Skeletal muscle cell (primary cell): ENCODE measurements at regions not wholly inside any gene's neighbourhood (a gene's known extent, or its start where the extent isn't known, plus 50 kb on each side); places are given as distances from the start of the nearest gene placed in this dataset.

Experiments
- DNase-seq: peaks from one replicate; pipeline ENCODE4 v3.0.0-alpha.2; 2010; ENCODE audit warnings: low read depth
- H3K4me3 ChIP-seq: 2 replicates; pipeline ENCODE4 v1.5.1; 2011; ENCODE audit warnings: low read depth, mild to moderate bottlenecking, control low read depth, low read length, moderate library complexity

GRCh38 chr7:68258609-68259008, 1262.0 kb downstream of the TYW1 start:
- no peak overlapping the region for H3K4me3 ChIP-seq
- DNase-seq: no peak

- DNase-seq: no peak
- no peak overlapping the region for H3K4me3 ChIP-seq
Measured at GRCh38 chr7:68265258-68265657, 1268.6 kb downstream of the TYW1 start.

- DNase-seq: no peak
Measured at GRCh38 chr7:68266004-68266579, 1269.5 kb downstream of the TYW1 start.

GRCh38 chr7:68267486-68267885, 1270.9 kb downstream of the TYW1 start:
- no peak overlapping the region for H3K4me3 ChIP-seq
- no peak for DNase-seq

More at GRCh38 chr7:68266004-68266579, 1269.5 kb downstream of the TYW1 start:
- H3K4me3 ChIP-seq: no peak overlapping the region

GRCh38 chr7:68269405-68269804, 1272.8 kb downstream of the TYW1 start:
- no peak for DNase-seq

GRCh38 chr7:68272507-68272906, 1275.9 kb downstream of the TYW1 start:
- no peak for DNase-seq
- no peak overlapping the region for H3K4me3 ChIP-seq

More at GRCh38 chr7:68269405-68269804, 1272.8 kb downstream of the TYW1 start:
- H3K4me3 ChIP-seq: no peak overlapping the region

- DNase-seq: no peak
- H3K4me3 ChIP-seq: no peak overlapping the region
Measured at GRCh38 chr7:68276725-68277124, 1280.1 kb downstream of the TYW1 start.

- DNase-seq: no peak
- no peak overlapping the region for H3K4me3 ChIP-seq
Measured at GRCh38 chr7:68279827-68280400, 1283.3 kb downstream of the TYW1 start.

GRCh38 chr7:68280931-68281330, 1284.3 kb downstream of the TYW1 start:
- H3K4me3 ChIP-seq: no peak overlapping the region
- DNase-seq: no peak

GRCh38 chr7:68288144-68288593, 1291.5 kb downstream of the TYW1 start:
- no peak for DNase-seq
- H3K4me3 ChIP-seq: no peak overlapping the region

- no peak overlapping the region for H3K4me3 ChIP-seq
- DNase-seq: no peak
Measured at GRCh38 chr7:68291710-68292109, 1295.1 kb downstream of the TYW1 start.

- no peak for DNase-seq
- no peak overlapping the region for H3K4me3 ChIP-seq
Measured at GRCh38 chr7:68295386-68295785, 1298.8 kb downstream of the TYW1 start.

GRCh38 chr7:68304536-68304935, 1293.7 kb upstream of the AUTS2 start:
- no peak overlapping the region for H3K4me3 ChIP-seq
- no peak for DNase-seq

GRCh38 chr7:68306692-68307107, 1291.6 kb upstream of the AUTS2 start:
- H3K4me3 ChIP-seq: no peak overlapping the region
- DNase-seq: no peak

GRCh38 chr7:68309271-68309670, 1289.0 kb upstream of the AUTS2 start:
- no peak for DNase-seq
- H3K4me3 ChIP-seq: no peak overlapping the region

- DNase-seq: no peak
Measured at GRCh38 chr7:68309806-68310205, 1288.5 kb upstream of the AUTS2 start.

GRCh38 chr7:68311958-68312357, 1286.3 kb upstream of the AUTS2 start:
- no peak for DNase-seq
- no peak overlapping the region for H3K4me3 ChIP-seq

More at GRCh38 chr7:68309806-68310205, 1288.5 kb upstream of the AUTS2 start:
- H3K4me3 ChIP-seq: no peak overlapping the region

- DNase-seq: no peak
- no peak overlapping the region for H3K4me3 ChIP-seq
Measured at GRCh38 chr7:68313806-68314205, 1284.5 kb upstream of the AUTS2 start.

GRCh38 chr7:68314208-68314607, 1284.1 kb upstream of the AUTS2 start:
- H3K4me3 ChIP-seq: no peak overlapping the region
- no peak for DNase-seq

GRCh38 chr7:68317476-68317875, 1280.8 kb upstream of the AUTS2 start:
- DNase-seq: no peak

GRCh38 chr7:68319061-68319460, 1279.2 kb upstream of the AUTS2 start:
- no peak for DNase-seq
- no peak overlapping the region for H3K4me3 ChIP-seq

More at GRCh38 chr7:68317476-68317875, 1280.8 kb upstream of the AUTS2 start:
- no peak overlapping the region for H3K4me3 ChIP-seq
